SJCRH30 (cell line): ENCODE measurements at regions not wholly inside any gene's neighbourhood (a gene's known extent, or its start where the extent isn't known, plus 50 kb on each side); places are given as distances from the start of the nearest gene placed in this dataset.
A peak's percentile ranks its signal among the peaks of the same experiment; 100 is the strongest.
"Not testable (repeated sequence)": the region's sequence is repeated elsewhere in the genome, so short reads cannot be mapped to it uniquely, and the experiment has no call there.

Experiments
- DNase-seq, 2 experiments: peaks; one replicate each; pipeline ENCODE4 v3.0.0-alpha.2; 2015 to 2020
- H3K27ac ChIP-seq: fragments of 250-450 bp; sonication (Bioruptor Pico); 2 replicates; pipeline ENCODE4 v1.5.1; 2020; ENCODE audit warnings: mild to moderate bottlenecking, moderate library complexity
- H3K27me3 ChIP-seq: fragments of 250-450 bp; sonication (Bioruptor Pico); 2 replicates; pipeline ENCODE4 v1.5.1; 2020; ENCODE audit warnings: mild to moderate bottlenecking, moderate library complexity
- H3K36me3 ChIP-seq: fragments of 250-450 bp; sonication (Bioruptor Pico); 2 replicates; pipeline ENCODE4 v1.5.1; 2020; ENCODE audit warnings: mild to moderate bottlenecking, moderate library complexity
- H3K4me1 ChIP-seq: fragments of 250-450 bp; sonication (Bioruptor Pico); 2 replicates; pipeline ENCODE4 v1.5.1; 2020; ENCODE audit warnings: mild to moderate bottlenecking, moderate library complexity
- H3K4me3 ChIP-seq: fragments of 250-450 bp; sonication (Bioruptor Pico); 2 replicates; pipeline ENCODE4 v1.5.1; 2020; ENCODE audit warnings: mild to moderate bottlenecking, moderate library complexity
- H3K9me3 ChIP-seq: fragments of 250-450 bp; sonication (Bioruptor Pico); replicated peaks from 2 replicates; pipeline ENCODE4 v1.5.1; 2020; ENCODE audit warnings: mild to moderate bottlenecking, moderate library complexity

DNA sequence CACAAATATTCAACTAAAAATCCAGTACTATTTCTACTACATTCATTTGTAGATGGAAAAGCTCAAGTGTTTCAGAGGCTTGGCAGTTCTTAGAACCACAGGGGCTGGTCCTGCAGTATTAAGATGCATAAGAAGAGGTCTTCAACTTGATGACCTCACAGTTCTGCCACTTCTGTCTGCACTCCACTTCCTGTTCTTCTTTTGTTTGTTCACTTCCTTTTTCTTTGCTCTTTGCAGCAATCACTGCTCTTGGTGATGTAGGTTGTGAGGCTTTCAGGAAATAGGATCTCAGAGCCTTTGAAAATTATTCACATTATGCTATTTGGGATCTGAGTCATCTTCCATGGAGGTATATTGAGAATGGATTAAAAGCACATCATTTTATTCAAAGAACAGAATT is 602.0 kb upstream of the CPEB2 start:
- no peaks in the 10 kb centered on the region for H3K36me3 ChIP-seq
- no peaks in the 10 kb centered on the region for H3K4me1 ChIP-seq
- H3K9me3 ChIP-seq, result no peaks in the 10 kb centered on the region
- H3K4me3 ChIP-seq, result no peak overlapping the region
- H3K27me3 ChIP-seq, result 0 out of 2 replicates have a peak, but pooled peaks cover 7% of the 10 kb centered on the region
- no peak overlapping the region for H3K27ac ChIP-seq
- no peak for DNase-seq

DNA sequence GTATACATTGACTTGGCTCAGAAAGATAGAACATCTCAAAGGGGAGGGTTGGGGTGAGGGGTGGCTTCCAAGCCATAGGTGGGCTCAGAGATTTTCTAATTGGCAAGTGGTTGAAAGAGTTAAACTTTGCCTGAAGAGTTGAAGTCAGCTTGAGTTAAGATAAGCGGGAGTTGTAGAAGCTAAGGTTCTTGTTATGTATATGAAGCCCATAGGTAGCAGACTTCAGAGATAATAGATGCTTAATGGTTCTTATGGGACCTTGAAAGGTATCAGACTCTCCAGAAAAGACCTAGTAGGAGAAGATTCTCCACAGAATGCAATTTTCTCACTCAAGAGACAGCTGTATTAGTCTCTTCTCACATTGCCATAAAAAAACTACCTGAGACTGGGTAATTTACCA is 599.1 kb upstream of the CPEB2 start:
- Histone ChIP-seq H3K4me3 (no peak overlapping the region), H3K27me3 (0 out of 2 replicates have a peak, but pooled peaks cover 7% of the 10 kb centered on the region), H3K36me3 (no peaks in the 10 kb centered on the region), H3K9me3 (no peaks in the 10 kb centered on the region), H3K4me1 (no peaks in the 10 kb centered on the region), H3K27ac (no peak overlapping the region)
- DNase-seq, result no peak

DNA sequence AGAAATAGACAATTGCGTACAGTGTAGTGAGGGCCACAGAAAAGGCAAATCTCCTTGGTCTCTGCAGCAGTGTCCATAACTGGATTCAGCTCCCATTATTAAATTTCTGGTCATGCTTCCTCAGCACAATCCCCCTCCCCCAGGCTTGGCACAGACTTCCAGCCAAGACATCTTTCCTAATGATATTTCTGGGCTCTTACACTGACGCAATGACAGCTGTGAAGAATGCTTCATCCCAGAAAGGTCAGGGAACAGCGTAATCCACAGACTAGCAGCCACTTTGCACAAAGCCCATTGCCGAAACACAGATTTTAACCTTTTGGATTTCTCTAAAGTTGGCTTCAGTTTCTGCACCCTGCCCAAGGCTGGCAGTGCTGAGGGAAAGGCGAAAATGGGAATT is 597.6 kb upstream of the CPEB2 start:
- no peaks in the 10 kb centered on the region for H3K9me3 ChIP-seq
- no peak for DNase-seq
- H3K27ac ChIP-seq, result no peak overlapping the region

DNA sequence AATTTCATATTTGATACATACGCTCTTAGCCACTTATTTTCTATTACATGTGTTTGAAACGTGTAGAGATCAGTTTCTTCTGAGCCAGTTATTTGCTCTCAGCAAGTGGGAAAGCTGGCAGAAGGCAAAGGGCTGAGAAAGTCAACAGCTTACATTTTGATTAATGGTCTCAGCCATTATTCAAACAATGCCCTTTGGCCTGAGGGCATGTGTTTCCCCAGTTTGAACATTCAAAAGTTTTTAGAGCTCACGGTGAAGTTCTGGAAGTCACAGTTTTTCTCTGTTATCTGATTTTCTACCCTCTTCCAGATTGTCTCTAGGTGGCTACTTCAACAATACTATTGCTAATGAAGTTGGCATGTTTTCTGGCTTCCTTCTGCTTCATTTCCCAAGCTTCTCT is 591.8 kb upstream of the CPEB2 start:
- H3K27ac ChIP-seq, result no peak overlapping the region

More for the DNA sequence above, 597.6 kb upstream of the CPEB2 start:
- Histone ChIP-seq H3K36me3 (no peaks in the 10 kb centered on the region), H3K27me3 (0 out of 2 replicates have a peak, but pooled peaks cover 7% of the 10 kb centered on the region), H3K4me1 (no peaks in the 10 kb centered on the region), H3K4me3 (no peak overlapping the region)

DNA sequence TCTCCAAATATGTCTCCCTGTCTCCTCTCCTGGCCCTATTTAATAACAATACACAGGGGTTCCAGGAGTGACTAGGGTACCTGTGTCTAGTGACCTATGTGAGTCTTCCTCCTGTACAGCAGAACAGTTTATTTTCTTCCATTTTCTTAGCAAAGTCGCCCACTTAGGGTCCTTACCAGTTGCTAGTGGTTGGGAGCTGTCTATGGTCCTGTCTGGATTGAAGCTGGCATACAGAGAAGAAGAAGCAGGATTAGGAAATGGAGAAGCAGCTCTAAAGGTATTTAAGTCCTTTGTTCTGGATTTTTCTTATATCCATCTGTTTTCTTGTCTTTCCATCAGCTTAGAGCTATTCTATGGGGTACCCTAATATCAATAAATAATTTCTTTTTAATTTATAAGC is 587.1 kb upstream of the CPEB2 start:
- peak; percentile 4 to 48 for DNase-seq
- Histone ChIP-seq H3K27me3 (peaks cover 8% of the 10 kb centered on the region), H3K4me3 (no peak overlapping the region), H3K36me3 (no peaks in the 10 kb centered on the region), H3K4me1 (no peaks in the 10 kb centered on the region), H3K9me3 (no peaks in the 10 kb centered on the region), H3K27ac (no peak overlapping the region)

More for the DNA sequence above, 591.8 kb upstream of the CPEB2 start:
- Histone ChIP-seq H3K4me1 (no peaks in the 10 kb centered on the region), H3K36me3 (no peaks in the 10 kb centered on the region), H3K9me3 (no peaks in the 10 kb centered on the region), H3K4me3 (no peak overlapping the region), H3K27me3 (peaks cover 8% of the 10 kb centered on the region)
- DNase-seq, result no peak

DNA sequence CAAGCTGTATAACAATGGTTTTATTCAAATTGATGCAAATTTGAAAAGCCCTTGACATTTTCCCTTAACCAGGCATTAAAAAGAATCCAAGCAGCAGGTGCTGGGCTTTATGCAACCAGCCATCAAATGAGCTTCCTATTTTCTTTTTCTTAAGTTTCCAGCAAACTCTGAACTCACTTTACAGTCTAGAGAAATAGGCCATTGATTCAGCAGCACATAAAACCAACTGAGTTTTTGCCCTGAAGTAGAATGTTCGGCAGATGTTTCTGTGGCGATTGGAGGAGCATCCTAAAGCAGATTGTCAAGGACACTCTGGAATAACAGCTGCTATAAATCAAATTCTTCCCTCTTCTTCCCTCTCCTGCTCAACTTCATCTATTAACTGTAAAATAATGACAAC is 582.8 kb upstream of the CPEB2 start:
- DNase-seq, result no peak
- no peaks in the 10 kb centered on the region for H3K36me3 ChIP-seq
- H3K9me3 ChIP-seq, result no peaks in the 10 kb centered on the region
- no peaks in the 10 kb centered on the region for H3K27me3 ChIP-seq
- no peak overlapping the region for H3K4me3 ChIP-seq
- no peak overlapping the region for H3K27ac ChIP-seq
- H3K4me1 ChIP-seq, result no peaks in the 10 kb centered on the region

DNA sequence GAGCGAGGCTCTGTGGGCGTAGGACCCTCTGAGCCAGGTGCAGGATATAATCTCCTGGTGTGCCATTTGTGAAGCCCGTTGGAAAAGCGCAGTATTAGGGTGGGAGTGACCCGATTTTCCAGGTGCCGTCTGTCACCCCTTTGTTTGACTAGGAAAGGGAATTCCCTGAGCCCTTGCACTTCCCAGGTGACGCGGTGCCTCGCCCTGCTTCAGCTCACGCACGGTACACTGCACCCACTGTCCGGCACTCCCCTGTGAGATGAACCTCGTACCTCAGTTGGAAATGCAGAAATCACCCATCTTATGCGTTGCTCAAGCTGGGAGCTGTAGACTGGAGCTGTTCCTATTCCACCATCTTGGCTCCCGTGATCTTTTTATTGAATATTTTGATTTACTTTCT is 576.0 kb upstream of the CPEB2 start:
- not testable (repeated sequence) for H3K27me3 ChIP-seq, H3K27ac ChIP-seq, H3K36me3 ChIP-seq, H3K9me3 ChIP-seq, H3K4me3 ChIP-seq, DNase-seq, H3K4me1 ChIP-seq

DNA sequence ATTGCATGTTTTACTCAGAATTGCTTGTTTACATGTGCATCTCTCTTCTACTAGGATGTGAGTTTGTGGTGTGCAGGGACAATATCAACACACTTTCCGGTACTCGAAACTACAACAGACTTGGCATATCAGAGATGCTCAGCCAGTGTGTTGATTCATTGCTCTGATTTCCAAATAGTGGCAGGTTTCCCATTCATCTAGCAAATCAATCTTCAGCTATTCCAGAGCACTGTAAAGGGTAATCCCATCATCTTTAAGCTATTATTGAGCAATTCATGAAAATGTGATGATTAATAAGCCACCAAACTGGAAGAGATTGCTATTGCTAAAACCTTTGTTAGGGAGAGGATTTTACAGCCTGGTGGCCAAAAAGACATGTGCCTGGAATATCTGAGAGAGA is 574.2 kb upstream of the CPEB2 start:
- Histone ChIP-seq H3K9me3 (no peaks in the 10 kb centered on the region), H3K36me3 (no peaks in the 10 kb centered on the region), H3K4me1 (no peaks in the 10 kb centered on the region), H3K4me3 (no peak overlapping the region), H3K27ac (no peak overlapping the region), H3K27me3 (no peaks in the 10 kb centered on the region)
- DNase-seq, result no peak

DNA sequence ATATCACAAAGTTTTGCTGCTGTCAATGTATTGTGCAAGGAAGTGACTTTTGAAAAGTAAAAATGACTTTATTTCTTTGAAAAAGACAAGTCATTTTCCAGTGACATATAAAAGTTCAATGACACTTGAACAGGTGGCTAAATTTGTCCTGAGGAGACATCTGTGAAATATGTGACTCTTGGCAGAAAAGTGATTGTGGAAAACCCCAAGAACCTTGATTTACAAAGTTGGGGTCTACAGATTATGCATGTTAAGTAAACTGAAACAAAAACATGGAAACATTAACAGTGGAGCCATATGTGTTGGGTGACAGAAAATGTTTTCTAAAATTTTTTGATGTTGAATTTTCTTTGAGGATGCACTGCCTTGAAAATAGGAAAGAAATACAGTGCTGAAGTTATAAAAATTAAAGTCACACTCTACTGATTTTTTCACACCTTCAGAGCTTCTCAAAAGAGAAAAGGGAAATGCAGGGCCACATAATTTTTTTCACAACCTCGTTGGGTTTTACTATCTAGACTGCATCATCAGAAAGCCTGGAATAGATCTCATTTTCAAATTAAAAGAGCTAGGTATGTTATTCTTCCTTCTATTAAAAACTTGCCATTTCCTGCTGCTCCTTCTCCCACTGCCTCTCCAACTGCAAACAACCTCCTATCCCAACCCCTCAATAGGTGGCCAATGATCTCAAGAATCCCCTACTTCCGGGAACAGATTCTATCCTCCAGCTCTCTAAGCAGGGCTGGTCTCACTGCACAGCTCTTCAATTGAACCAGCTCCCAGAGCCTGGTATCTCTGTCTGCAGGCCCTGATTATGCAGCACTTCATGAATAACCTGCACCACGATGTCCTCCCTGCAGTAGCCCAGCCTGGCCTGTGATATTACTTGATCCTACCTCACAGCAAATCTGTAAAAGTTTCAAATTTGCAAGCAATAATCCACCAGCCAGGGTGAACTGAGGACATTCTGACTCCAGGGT is 570.8 kb upstream of the CPEB2 start:
- no peaks in the 10 kb centered on the region for H3K4me1 ChIP-seq
- H3K27me3 ChIP-seq, result no peaks in the 10 kb centered on the region
- no peak overlapping the region for H3K4me3 ChIP-seq
- no peak overlapping the region for H3K27ac ChIP-seq
- H3K36me3 ChIP-seq, result no peaks in the 10 kb centered on the region
- no peaks in the 10 kb centered on the region for H3K9me3 ChIP-seq
- no peak for DNase-seq

DNA sequence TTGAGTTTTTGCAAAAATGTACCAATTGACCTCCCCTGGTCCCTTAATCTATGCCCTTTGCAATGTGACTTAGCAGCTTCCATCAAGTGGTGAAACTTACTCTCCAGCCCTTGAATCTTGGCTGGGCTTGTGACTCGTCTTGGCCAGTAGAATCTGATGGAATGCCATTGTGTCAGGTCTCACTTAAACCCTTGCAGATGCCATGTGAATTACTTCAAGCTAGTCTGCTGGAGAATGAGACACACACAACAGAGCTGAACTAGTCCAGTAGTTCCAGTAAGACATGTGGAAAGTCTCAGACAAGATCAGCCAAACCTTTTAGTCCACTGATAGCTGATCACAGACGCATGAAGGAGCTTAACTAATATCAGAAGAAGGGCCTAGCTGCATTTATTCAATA is 567.8 kb upstream of the CPEB2 start:
- H3K9me3 ChIP-seq, result no peaks in the 10 kb centered on the region
- H3K27ac ChIP-seq, result no peak overlapping the region
- H3K4me3 ChIP-seq, result no peak overlapping the region
- H3K27me3 ChIP-seq, result no peaks in the 10 kb centered on the region; the same call in 1 of the 2 replicates
- DNase-seq, result no peak
- no peaks in the 10 kb centered on the region for H3K36me3 ChIP-seq
- no peaks in the 10 kb centered on the region for H3K4me1 ChIP-seq

DNA sequence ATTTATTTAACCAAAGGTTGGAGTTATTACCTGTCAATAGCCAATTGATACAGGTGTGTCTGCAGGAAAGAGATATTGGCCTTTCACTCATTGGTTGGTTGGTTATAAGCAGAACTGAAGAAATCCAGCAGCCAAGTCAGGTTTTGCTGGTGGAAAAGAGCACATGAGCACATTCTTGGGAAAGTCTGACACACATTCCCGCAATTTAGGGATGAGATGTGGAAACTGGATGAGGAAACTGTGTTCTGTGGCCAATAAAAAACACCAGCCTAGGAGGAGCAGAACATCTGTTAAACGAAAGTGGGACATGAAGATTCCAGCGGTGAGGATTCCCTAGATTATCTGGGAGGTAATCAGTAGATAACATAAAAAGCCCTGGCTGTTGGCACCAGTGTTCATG is 567.4 kb upstream of the CPEB2 start:
- Histone ChIP-seq H3K4me3 (no peak overlapping the region), H3K27me3 (no peaks in the 10 kb centered on the region; the same call in 1 of the 2 replicates), H3K4me1 (no peaks in the 10 kb centered on the region), H3K36me3 (no peaks in the 10 kb centered on the region), H3K9me3 (no peaks in the 10 kb centered on the region), H3K27ac (no peak overlapping the region)
- no peak for DNase-seq

DNA sequence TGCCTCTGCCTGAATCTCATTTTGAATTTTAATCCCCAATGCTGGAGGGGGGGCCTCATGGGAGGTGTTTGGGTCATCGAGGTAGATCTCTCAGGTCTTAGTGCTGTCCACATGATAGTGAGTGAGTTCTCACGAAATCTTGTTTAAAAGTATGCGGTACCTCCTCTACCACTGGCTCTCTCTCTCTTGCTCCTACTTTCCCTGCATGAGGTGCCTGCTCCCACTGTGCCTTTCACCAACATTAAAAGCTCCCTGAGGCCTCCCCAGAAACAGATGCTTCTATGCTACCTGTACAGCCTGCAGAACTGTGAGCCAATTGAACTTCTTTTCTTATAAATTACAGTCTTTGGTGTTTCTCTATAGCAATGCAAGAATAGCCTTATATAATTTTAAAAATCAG is 560.7 kb upstream of the CPEB2 start:
- Histone ChIP-seq H3K27me3 (no peaks in the 10 kb centered on the region; the same call in 1 of the 2 replicates), H3K4me1 (no peaks in the 10 kb centered on the region), H3K36me3 (no peaks in the 10 kb centered on the region), H3K4me3 (no peak overlapping the region), H3K27ac (no peak overlapping the region), H3K9me3 (no peaks in the 10 kb centered on the region)
- no peak for DNase-seq

DNA sequence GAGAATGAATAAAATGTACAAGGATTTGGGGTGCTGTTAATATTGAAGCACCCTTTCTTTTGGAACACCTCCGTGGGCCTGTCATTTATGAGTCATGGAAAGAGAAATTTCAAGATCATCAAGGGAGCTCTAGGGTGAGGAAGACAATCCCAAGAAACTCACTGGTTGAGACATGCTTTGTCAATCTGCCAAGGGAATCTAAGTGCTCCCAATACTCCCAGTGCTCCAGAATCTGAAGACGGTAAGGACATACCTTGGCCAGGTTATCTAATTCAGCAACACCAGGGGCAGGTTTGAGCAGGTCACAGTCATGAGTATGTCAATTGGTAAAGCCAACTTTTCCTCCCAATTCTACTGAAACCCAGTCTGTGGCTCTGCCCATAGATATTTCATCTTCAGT is 556.4 kb upstream of the CPEB2 start:
- H3K27ac ChIP-seq, result no peak overlapping the region
- H3K9me3 ChIP-seq, result no peaks in the 10 kb centered on the region
- H3K4me3 ChIP-seq, result no peak overlapping the region
- peaks cover 6% of the 10 kb centered on the region; the same call in 1 of the 2 replicates for H3K27me3 ChIP-seq
- no peak for DNase-seq
- no peaks in the 10 kb centered on the region for H3K36me3 ChIP-seq
- H3K4me1 ChIP-seq, result no peaks in the 10 kb centered on the region

DNA sequence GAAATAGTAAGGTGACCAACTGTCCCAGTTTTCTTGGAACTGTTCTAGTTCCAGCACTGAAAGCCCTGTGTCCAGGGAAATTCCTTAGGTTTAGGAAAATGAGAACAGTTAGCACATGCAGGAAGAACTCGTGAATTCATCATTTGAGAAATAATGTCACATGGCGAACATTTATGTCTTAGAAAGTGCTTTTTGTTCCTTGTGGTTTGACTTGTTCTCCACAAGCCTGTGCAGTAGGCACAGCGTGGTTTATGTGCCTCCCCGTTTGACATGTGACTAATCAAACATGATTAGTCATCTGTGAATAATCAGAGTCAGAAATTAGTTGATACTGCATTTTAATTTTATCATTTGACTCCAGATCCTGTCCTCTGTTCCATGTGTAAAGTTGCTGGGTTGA is 556.0 kb upstream of the CPEB2 start:
- Histone ChIP-seq H3K27me3 (peaks cover 6% of the 10 kb centered on the region; the same call in 1 of the 2 replicates), H3K9me3 (no peaks in the 10 kb centered on the region), H3K27ac (no peak overlapping the region), H3K36me3 (no peaks in the 10 kb centered on the region), H3K4me1 (no peaks in the 10 kb centered on the region), H3K4me3 (no peak overlapping the region)
- no peak for DNase-seq

DNA sequence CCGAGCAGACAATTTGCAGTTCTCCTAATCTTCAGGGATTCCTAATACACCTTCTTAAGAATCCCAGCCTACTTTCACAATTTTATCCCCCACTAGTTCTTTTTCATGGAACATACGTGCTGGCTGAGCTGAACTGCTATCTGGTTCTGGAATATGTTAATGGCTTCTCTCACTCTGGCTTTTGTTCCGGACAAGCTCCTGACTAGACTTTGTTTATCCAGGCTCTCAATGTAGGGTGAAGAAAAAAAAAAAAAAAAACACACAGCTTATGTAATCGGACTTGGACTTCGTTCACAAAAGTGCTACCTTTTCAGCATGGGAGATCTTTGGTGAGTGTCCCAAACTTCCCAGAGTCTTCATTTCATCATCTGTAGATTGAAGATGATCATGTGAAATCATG is 555.4 kb upstream of the CPEB2 start:
- Histone ChIP-seq H3K27me3 (peaks cover 6% of the 10 kb centered on the region; the same call in 1 of the 2 replicates), H3K36me3 (no peaks in the 10 kb centered on the region), H3K4me3 (no peak overlapping the region), H3K9me3 (no peaks in the 10 kb centered on the region), H3K4me1 (no peaks in the 10 kb centered on the region), H3K27ac (no peak overlapping the region)
- DNase-seq, result no peak

DNA sequence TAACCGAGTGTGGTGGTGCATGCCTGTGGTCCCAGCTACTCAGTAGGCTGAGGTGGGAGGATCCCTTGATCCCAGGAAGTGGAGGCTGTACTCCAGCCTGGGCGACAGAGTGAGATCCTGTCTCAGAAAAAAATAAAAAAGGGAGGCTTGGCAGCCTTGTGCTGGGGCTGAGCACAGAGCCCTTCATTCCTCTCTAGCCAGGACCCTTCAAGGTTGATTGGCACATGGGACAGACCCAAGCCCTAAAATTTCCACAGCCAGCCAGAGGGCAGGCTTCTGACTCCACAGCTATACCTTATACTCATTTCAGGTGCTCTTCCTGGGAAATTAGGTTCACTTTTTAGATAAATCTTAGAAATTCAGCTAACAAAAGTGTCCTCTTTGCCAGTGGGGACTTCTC is 553.0 kb upstream of the CPEB2 start:
- DNase-seq, result no peak
- Histone ChIP-seq H3K4me1 (no peaks in the 10 kb centered on the region), H3K27ac (no peak overlapping the region), H3K36me3 (no peaks in the 10 kb centered on the region), H3K27me3 (peaks cover 6% of the 10 kb centered on the region), H3K9me3 (no peaks in the 10 kb centered on the region), H3K4me3 (no peak overlapping the region)
